ENCODE measurements at regions not wholly inside any gene's neighbourhood (a gene's known extent, or its start where the extent isn't known, plus 50 kb on each side); places are given as distances from the start of the nearest gene placed in this dataset.

GRCh38 chr1:193633991-193634390 is 447.6 kb upstream of the B3GALT2 start:
- DNase-seq (ENCODE audit: insufficient read length, low spot score): no peak
- FAIRE-seq: no peak

GRCh38 chr1:193633093-193633492 is 446.7 kb upstream of the B3GALT2 start:
- DNase-seq (ENCODE audit: insufficient read length, low spot score) (no peak), FAIRE-seq (no peak)

DNA sequence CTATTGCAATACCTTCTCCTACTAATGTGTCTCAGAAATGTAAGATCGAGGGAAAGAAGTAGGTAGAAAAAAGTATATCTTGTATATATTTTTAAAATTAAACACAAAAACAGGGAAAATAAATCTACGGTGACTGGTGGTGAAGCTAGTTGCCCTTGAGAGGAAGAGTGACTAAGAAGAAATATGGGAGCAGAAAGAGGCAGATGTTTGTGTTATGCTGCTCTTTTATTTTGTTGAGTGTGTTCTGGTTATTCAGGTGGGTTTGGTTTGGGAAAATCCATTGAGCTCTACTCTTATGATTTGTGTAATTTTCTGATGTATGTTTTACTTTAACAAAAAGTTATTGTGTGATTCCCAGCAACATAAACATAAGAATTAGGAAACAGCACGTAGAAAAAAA is 444.9 kb upstream of the B3GALT2 start:
- DNase-seq (ENCODE audit: insufficient read length, low spot score): no peak
- FAIRE-seq: no peak

- DNase-seq (ENCODE audit: insufficient read length, low spot score): no peak
- FAIRE-seq: no peak
Measured at GRCh38 chr1:193629875-193630274, 443.5 kb upstream of the B3GALT2 start.

DNA sequence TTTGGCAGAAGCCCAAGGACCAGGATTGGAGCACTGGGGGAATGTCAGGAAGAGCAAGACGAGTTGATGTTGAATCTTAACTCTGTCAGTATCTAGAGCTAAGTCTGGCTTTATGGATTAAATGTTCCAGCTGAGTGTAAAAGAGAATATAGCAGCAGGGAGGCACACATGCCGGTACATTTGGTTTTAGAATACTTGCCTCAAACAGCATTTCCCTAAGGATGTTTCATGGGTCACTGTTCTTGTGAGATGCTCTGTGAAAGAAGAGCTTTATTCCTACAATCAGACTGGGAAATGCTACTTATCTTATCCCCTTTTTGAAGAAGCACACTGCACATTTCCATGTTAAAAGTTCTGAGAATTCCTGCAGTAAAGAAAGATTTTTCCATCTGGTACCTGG is 440.3 kb upstream of the B3GALT2 start:
- FAIRE-seq (no peak), DNase-seq (ENCODE audit: insufficient read length, low spot score) (no peak)

- DNase-seq (ENCODE audit: insufficient read length, low spot score) (no peak), FAIRE-seq (no peak)
Measured at GRCh38 chr1:193625255-193625654, 438.8 kb upstream of the B3GALT2 start.

DNA sequence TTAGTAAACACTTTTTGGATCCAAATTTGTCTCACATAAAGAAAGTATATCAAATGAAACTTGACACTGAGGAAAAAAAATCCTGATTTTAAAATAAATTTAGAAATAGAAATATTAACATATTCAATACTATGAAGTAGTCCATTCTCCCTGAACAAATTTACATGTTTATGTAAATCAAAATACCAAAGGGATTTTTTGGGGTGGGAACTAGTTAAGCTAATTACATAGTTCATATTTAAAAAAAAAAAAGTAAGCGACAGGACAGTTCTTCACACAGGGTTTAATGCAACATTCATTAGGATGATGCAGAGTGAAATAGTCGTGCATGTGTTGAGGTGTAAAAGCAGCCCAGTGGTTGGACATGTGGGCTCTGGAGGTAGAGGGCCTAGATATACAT is 433.5 kb upstream of the B3GALT2 start:
- DNase-seq (ENCODE audit: insufficient read length, low spot score) (no peak), FAIRE-seq (no peak)

DNA sequence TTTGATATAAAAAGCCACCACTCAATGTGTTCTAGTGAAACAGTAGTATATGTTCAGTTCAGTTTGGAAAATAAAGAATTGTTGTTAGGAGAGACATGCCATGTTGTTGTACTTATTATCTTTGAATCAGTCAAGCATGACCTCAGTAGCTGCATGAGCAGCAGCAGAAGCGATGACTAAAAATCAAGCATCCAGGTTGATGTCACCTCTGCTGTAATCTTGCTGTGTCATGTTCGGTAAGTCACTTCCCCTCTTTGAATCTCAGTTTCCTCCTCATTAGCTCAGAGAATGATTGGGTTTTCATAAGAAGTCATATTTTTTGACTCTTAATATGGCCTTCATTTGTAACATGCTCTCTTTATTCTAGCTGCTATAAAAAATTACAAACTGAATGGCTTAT is 428.4 kb upstream of the B3GALT2 start:
- FAIRE-seq (no peak), DNase-seq (ENCODE audit: insufficient read length, low spot score) (no peak)

DNA sequence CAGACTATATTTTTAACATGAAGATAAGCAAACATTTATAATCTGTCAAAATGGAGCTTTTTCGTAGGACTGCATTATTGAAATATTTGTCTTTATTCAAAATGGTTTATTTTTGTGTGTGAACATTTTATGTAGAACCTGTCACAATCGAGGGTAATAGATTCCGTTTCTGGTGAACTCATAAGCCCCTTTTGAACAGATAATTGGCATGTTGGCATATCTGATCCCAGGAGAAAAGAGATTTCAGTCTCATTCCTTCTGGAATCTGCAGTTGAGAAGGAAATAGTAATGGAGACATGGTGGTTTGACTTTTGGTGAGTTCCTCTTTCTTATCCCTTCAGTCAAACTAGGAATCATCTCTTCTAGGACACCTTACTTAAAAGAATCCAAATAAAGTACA is 427.9 kb upstream of the B3GALT2 start:
- FAIRE-seq (no peak), DNase-seq (ENCODE audit: insufficient read length, low spot score) (no peak)

DNA sequence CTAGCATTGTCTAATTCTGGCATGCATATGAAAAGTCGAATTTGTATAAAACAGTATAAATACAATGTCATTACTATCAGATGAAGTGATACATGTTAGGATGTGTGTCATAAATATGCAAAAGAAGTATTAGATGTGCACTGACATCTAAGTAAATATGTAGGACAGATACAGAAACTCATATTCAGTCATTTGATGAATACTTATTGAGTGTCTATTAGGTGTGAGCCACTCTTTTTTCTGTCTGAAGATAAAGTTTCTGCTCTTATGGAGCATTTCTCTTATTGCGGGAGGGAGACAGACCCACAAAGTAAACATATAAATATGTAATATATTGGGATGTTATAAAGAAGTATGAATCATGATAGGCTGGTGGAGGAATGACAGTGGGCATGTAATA is 426.6 kb upstream of the B3GALT2 start:
- DNase-seq (ENCODE audit: insufficient read length, low spot score) (no peak), FAIRE-seq (no peak)

DNA sequence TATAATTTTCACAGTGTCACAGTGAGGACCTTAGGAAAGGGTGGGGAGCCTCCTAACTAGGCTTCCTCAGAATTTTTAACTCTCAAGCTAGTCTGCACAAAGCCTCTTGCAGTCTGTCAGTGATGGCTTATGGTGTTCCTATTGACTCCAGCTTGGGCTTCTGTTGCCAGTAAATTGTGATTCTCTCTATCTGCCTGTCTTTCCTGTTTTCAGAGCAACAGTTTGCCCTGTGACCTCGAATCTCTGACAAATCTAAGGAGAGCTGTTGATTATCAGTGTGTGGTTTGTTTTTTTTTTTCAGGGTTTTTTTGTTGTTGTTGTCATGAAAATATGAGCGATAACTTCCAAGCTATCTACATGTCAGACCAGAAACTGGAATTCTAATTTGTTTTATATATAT is 423.2 kb upstream of the B3GALT2 start:
- FAIRE-seq (no peak), DNase-seq (ENCODE audit: insufficient read length, low spot score) (no peak)

DNA sequence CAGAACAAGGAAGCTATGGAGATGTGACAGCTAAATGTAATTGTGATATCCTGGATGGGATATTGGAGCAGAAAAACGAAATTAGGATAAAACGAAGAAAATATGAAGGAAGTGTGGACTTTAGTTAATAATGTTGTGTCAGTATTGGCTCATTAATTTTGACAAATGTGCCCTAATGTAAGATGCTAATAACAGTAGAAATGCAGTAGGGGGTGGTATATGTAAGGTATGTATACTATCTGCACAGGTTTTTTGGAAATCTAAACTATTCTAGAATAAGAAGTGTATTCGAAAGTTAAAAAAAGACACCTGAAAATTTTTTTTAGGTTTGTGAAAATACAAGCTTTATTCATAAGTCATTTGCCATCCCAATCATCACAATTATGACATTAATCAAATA is 421.4 kb upstream of the B3GALT2 start:
- no peak for FAIRE-seq
- DNase-seq (ENCODE audit: insufficient read length, low spot score): no peak

GRCh38 chr1:193606035-193606434 is 419.6 kb upstream of the B3GALT2 start:
- FAIRE-seq (no peak), DNase-seq (ENCODE audit: insufficient read length, low spot score) (no peak)

GRCh38 chr1:193602705-193603104 is 416.3 kb upstream of the B3GALT2 start:
- DNase-seq (ENCODE audit: insufficient read length, low spot score) (no peak), FAIRE-seq (no peak)

GRCh38 chr1:193593147-193593885 is 406.9 kb upstream of the B3GALT2 start:
- DNase-seq (ENCODE audit: insufficient read length, low spot score) (no peak), FAIRE-seq (no peak)

GRCh38 chr1:193592317-193592716 is 405.9 kb upstream of the B3GALT2 start:
- FAIRE-seq (no peak), DNase-seq (ENCODE audit: insufficient read length, low spot score) (no peak)

DNA sequence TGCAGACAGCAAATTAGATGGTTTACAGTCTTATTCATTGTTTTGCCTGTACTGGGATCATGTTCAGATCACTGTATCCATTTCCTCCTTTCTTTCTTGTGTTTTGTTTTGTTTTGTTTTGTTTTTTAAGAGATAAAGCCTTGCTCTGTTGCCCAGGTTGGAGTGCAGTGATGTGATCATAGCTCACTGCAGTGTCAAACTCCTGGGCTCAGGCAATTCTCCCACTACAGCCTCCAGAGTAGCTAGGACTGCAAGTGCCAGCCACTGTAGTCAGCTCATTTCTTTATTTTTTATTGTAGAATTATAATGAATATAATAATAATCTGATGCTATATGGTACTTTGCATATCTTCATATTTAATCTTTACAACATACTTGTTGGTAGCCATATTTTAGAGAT is 403.7 kb upstream of the B3GALT2 start:
- no peak for DNase-seq (ENCODE audit: insufficient read length, low spot score)
- FAIRE-seq: no peak

GRCh38 chr1:193589597-193590040 is 403.2 kb upstream of the B3GALT2 start:
- DNase-seq (ENCODE audit: insufficient read length, low spot score) (no peak), FAIRE-seq (no peak)

- FAIRE-seq: no peak
Measured at GRCh38 chr1:193588311-193589082, 402.1 kb upstream of the B3GALT2 start.

GRCh38 chr1:193584731-193585239 is 398.4 kb upstream of the B3GALT2 start:
- no peak for DNase-seq (ENCODE audit: insufficient read length, low spot score)
- no peak for FAIRE-seq

More at GRCh38 chr1:193588311-193589082, 402.1 kb upstream of the B3GALT2 start:
- no peak for DNase-seq (ENCODE audit: insufficient read length, low spot score)

GRCh38 chr1:193581341-193581740 is 394.9 kb upstream of the B3GALT2 start:
- DNase-seq (ENCODE audit: insufficient read length, low spot score) (no peak), FAIRE-seq (no peak)

DNA sequence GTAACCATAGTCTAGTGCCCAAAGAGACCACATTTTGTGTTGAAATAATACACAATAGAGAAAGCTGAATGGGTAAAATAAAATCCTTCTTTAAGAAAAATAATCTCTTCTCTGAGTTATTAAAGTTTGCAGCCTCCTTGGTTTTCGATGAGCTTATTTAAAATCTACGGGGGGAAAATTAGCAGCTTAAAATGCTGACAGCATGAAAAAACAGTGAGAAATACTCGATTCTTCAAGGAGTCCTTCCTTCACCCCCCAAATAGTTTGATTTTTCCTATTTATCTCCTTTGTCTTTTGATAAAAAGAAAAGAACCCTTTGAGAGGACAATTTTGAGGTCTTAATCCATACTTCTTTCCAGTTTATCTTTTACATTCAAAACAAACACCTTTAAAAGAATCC is 394.0 kb upstream of the B3GALT2 start:
- FAIRE-seq: no peak
- no peak for DNase-seq (ENCODE audit: insufficient read length, low spot score)

All from GM19239 (cell line).